ENCODE measurements at regions not wholly inside any gene's neighbourhood (a gene's known extent, or its start where the extent isn't known, plus 50 kb on each side); places are given as distances from the start of the nearest gene placed in this dataset.

DNA sequence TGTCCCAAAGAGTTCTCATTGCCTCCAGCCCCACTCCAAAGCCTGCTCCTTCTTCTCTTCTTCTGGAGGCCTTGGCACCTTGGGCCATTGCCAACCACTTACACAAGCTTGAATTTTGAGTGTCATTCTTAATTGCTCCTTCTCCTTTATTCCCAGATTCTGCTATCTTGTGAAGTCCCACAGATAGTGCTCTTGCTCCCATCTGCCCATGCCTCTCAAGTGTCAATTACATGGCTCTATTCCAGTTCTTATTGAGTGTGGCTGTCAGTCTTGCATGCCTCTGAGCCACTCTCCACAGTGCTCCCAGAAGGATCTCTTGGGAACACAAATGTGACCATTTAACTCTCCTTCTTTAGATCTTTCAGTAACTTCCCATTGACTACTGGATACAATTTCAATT, 117.3 kb upstream of the SFRP2 start:
- no peak for DNase-seq (ENCODE audit: low spot score)
- TF ChIP-seq, protein P1, sequence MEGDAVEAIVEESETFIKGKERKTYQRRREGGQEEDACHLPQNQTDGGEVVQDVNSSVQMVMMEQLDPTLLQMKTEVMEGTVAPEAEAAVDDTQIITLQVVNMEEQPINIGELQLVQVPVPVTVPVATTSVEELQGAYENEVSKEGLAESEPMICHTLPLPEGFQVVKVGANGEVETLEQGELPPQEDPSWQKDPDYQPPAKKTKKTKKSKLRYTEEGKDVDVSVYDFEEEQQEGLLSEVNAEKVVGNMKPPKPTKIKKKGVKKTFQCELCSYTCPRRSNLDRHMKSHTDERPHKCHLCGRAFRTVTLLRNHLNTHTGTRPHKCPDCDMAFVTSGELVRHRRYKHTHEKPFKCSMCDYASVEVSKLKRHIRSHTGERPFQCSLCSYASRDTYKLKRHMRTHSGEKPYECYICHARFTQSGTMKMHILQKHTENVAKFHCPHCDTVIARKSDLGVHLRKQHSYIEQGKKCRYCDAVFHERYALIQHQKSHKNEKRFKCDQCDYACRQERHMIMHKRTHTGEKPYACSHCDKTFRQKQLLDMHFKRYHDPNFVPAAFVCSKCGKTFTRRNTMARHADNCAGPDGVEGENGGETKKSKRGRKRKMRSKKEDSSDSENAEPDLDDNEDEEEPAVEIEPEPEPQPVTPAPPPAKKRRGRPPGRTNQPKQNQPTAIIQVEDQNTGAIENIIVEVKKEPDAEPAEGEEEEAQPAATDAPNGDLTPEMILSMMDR (IDR thresholded peaks at IDR 0.05; ENCODE audit: borderline replicate concordance, control extremely low read depth, extremely low read depth, insufficient read depth, missing control alignments), result no peak
- in situ Hi-C loops (cut with MboI; ENCODE audit: low sequenced_read_pairs, unreplicated experiment), result no loop called here

DNA sequence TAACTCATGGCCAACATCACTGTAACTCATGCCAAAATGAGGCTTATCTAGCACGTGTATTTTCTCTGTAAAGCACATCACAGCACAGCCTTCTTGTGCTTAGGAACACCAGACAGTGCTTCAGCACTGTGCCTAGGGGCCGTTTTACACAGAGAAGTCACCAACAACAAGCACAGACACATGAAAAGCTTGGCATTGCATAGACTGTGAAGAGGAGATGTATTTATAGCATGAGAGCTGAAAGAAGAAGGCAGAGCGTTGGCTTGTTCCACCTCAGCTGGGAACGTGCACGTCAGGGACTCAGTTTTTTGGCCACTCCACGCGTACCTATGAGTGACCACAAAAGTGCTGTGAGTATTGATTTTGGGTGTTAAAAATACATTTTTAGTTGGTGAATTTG, 116.3 kb upstream of the SFRP2 start:
- TF ChIP-seq, protein P1 (IDR thresholded peaks at IDR 0.05; ENCODE audit: borderline replicate concordance, control extremely low read depth, extremely low read depth, insufficient read depth, missing control alignments), result no peak
- DNase-seq (ENCODE audit: low spot score), result no peak
- in situ Hi-C loops (cut with MboI; ENCODE audit: low sequenced_read_pairs, unreplicated experiment), result no loop called here

DNA sequence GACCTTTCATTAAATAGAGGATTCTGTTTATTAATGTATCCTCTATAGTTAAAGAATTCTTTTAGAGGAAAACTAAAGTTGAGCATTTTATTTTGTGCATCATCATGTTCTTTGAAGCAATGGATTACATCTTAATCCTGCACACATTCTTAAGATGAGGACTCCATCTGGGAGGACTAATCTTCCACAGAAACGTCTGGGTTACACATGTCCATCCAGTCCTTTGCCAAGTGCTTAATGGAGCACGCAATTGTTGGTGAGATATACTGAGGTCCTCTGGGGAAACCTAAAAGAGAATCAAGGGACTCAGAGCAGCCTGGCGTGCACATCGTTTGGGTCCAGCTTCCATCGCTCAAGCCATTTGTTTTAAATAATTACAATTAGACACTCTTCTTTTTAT, 115.1 kb upstream of the SFRP2 start:
- in situ Hi-C loops (cut with MboI; ENCODE audit: low sequenced_read_pairs, unreplicated experiment), result no loop called here
- TF ChIP-seq, protein P1 (IDR thresholded peaks at IDR 0.05; ENCODE audit: borderline replicate concordance, control extremely low read depth, extremely low read depth, insufficient read depth, missing control alignments), result no peak
- no peak for DNase-seq (ENCODE audit: low spot score)

DNA sequence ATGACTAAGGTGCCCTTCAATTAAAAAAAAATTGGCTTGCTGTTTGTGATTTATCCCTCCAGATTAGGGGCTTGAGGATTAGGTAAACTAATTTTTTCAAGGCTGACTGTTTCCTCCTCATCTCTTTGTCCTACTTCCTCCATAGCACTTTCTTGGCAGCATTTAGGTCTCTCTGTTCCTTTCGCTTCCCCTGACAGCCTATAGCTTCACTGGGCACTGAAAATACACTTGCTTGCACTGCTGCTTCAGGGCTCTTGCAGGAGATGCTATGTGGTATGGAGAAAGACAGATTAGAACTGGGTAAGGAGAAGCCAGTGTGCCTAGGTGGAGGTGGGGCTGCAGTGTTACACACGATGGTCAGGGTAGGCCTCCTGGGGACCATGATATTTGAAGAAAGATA, 112.3 kb upstream of the SFRP2 start:
- in situ Hi-C loops (cut with MboI; ENCODE audit: low sequenced_read_pairs, unreplicated experiment), result no loop called here
- DNase-seq (ENCODE audit: low spot score), result no peak
- TF ChIP-seq, protein P1 (IDR thresholded peaks at IDR 0.05; ENCODE audit: borderline replicate concordance, control extremely low read depth, extremely low read depth, insufficient read depth, missing control alignments), result no peak

DNA sequence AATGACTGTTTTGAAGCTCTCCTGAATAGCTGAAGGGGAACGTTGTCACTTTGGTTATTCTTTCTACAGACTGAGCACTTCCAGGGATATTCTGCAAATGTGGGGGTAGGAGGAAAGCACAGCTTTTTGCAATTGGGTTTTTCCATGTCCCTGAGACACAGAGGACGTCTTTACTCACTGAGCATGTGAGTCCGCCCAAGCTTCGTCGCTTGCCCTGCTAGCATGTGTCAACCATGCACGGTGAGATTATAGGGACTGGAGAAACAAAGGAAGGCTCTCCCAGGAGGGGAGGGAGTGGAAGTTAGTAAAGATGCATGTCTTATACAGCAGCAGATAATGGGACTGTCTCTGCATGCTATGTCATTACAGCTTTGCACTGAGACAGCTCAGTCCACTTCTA, 111.5 kb upstream of the SFRP2 start:
- no peak for DNase-seq (ENCODE audit: low spot score)
- in situ Hi-C loops (cut with MboI; ENCODE audit: low sequenced_read_pairs, unreplicated experiment), result no loop called here
- TF ChIP-seq, protein P1 (IDR thresholded peaks at IDR 0.05; ENCODE audit: borderline replicate concordance, control extremely low read depth, extremely low read depth, insufficient read depth, missing control alignments), result no peak

DNA sequence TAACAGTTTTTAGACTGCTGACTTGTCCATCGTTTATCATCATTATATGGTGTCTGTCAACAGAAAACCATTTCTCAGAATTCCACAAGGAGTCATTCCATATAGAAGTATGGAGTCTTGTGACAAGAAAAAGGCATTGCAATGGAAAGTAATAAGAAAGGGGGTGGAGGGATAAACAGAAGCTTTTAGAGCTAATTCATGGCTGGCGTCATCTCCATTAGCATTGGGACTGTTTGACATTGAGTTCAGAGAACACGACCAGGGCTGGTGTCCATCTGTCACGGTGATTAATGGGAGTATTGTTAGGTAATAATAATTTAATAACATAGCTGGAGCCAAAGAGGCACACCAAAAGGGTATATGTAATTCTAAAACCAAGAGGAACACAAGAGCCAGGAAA, 101.9 kb upstream of the SFRP2 start:
- no peak for DNase-seq (ENCODE audit: low spot score)
- in situ Hi-C loops (cut with MboI; ENCODE audit: low sequenced_read_pairs, unreplicated experiment), result no loop called here
- TF ChIP-seq, protein P1 (IDR thresholded peaks at IDR 0.05; ENCODE audit: borderline replicate concordance, control extremely low read depth, extremely low read depth, insufficient read depth, missing control alignments), result no peak

DNA sequence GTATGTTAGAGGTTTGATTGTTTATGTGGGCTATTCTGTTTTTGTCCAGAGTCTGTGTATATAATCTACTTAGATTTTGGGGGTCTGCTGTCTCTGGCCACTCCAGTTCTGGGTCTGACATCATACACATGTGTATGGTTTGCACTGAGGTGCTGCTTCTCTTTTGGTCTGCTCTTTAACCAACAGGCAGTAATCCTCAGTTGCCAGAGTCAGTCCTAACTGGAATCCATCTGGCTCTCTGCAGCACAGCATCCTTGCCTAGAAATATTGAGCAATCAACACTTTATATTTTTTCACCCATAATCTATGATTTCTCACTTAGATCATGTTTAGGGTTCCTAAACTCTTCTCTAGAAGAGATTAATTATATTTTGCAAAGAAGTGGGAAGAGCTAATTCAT, 98.3 kb upstream of the SFRP2 start:
- DNase-seq (ENCODE audit: low spot score), result no peak
- in situ Hi-C loops (cut with MboI; ENCODE audit: low sequenced_read_pairs, unreplicated experiment), result no loop called here
- TF ChIP-seq, protein P1 (IDR thresholded peaks at IDR 0.05; ENCODE audit: borderline replicate concordance, control extremely low read depth, extremely low read depth, insufficient read depth, missing control alignments), result no peak

Data from GM13976 (cell line).